ENCODE measurements at regions not wholly inside any gene's neighbourhood (a gene's known extent, or its start where the extent isn't known, plus 50 kb on each side); places are given as distances from the start of the nearest gene placed in this dataset.

DNA sequence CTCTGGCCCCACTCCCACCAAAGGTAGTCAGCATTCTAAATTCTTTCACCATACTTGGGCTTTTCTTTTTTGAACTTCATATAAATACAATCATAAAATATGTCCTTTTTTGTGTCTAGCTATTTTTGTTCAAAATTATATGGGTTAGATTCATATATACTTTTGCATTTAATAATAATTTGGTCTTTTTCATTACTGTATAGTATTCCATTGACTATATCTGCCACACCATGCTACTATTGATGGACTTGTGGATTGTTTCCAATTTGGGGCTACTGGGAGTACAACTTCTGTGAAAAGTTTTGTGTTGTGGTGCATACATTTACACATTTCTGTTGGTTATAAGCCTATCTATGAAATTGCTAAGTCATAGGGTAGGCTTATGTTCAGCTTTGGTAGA lies 85.7 kb downstream of the GLUL start:
- POLR2A ChIA-PET = no interaction called here
- Histone ChIP-seq H3K27ac (ENCODE audit: low read length in 2 of 2) (no peak overlapping the region), H3K27me3 (replicated peaks in 1 of 4; ENCODE audit: control extremely low read depth in 1 of 4, control insufficient read depth in 3 of 4, insufficient read depth in 4 of 4, low read length in 3 of 4) (no peaks in the 10 kb centered on the region), H3K9ac (ENCODE audit: low read length) (no peak overlapping the region), H4K20me1 (ENCODE audit: control insufficient read depth, insufficient read depth, low read length, poor library complexity, severe bottlenecking) (no peaks in the 10 kb centered on the region), H3K79me2 (ENCODE audit: control insufficient read depth, insufficient read depth, low read length) (no peaks in the 10 kb centered on the region), H3K4me1 (ENCODE audit: control insufficient read depth in 2 of 2, insufficient read depth in 2 of 2, low read length in 2 of 2) (no peaks in the 10 kb centered on the region), H2AFZ (ENCODE audit: insufficient read depth, low read depth, low read length, poor library complexity, severe bottlenecking) (no peak overlapping the region), H3K36me3 (replicated peaks in 1 of 2; ENCODE audit: control extremely low read depth in 1 of 2, control insufficient read depth in 1 of 2, extremely low read depth in 1 of 2, insufficient read depth in 2 of 2, low read length in 1 of 2) (no peaks in the 10 kb centered on the region), H3K4me2 (replicated peaks; ENCODE audit: low read depth, low read length, poor library complexity, severe bottlenecking) (no peak overlapping the region), H3K4me3 (ENCODE audit: control extremely low read depth in 1 of 5, extremely low read depth in 1 of 5, insufficient read depth in 1 of 5, low read depth in 2 of 5, low read length in 4 of 5) (no peak overlapping the region), H3K9me3 (ENCODE audit: control extremely low read depth in 1 of 3, control insufficient read depth in 2 of 3, insufficient read depth in 1 of 3, low read length in 2 of 3) (peaks cover 0 to 3% (median 0%) of the 10 kb centered on the region in 3 donors)
- Mint-ChIP-seq H3K9me3 (ENCODE audit: insufficient read depth) (peaks cover 4% of the 10 kb centered on the region), H3K4me1 (no peaks in the 10 kb centered on the region), H3K4me3 (no peak overlapping the region), H3K27ac (no peak overlapping the region), H3K27me3 (peaks cover 5% of the 10 kb centered on the region)
- CTCF ChIA-PET = no interaction called here
- intact Hi-C loops (cut with micrococcal nuclease) = no loop called here
- DNase-seq = no peak
- TF ChIP-seq EZH2 (IDR thresholded peaks at IDR 0.05; ENCODE audit: borderline replicate concordance, insufficient read depth, low read depth, low read length, poor library complexity, severe bottlenecking) = no peak
- TF ChIP-seq CTCF (IDR thresholded peaks at IDR 0.05) = no peak
- ATAC-seq (ENCODE audit: low read depth) = no peak

GRCh38 chr1:182304627-182305026 lies 87.0 kb downstream of the GLUL start:
- Mint-ChIP-seq H3K4me3 (no peak overlapping the region), H3K27ac (no peak overlapping the region), H3K4me1 (no peaks in the 10 kb centered on the region), H3K9me3 (ENCODE audit: insufficient read depth) (peaks cover 4% of the 10 kb centered on the region), H3K27me3 (peaks cover 3% of the 10 kb centered on the region)
- peaks cover 0 to 3% (median 0%) of the 10 kb centered on the region in 3 donors for H3K9me3 ChIP-seq (ENCODE audit: control extremely low read depth in 1 of 3, control insufficient read depth in 2 of 3, insufficient read depth in 1 of 3, low read length in 2 of 3)
- TF ChIP-seq EZH2 (IDR thresholded peaks at IDR 0.05; ENCODE audit: borderline replicate concordance, insufficient read depth, low read depth, low read length, poor library complexity, severe bottlenecking) = no peak
- no peak for TF ChIP-seq CTCF (IDR thresholded peaks at IDR 0.05)
- DNase-seq (no peak), ATAC-seq (ENCODE audit: low read depth) (no peak)
- no peak overlapping the region for H3K4me3 ChIP-seq (ENCODE audit: control extremely low read depth in 1 of 5, extremely low read depth in 1 of 5, insufficient read depth in 1 of 5, low read depth in 2 of 5, low read length in 4 of 5)
- H3K79me2 ChIP-seq (ENCODE audit: control insufficient read depth, insufficient read depth, low read length) = no peaks in the 10 kb centered on the region
- POLR2A ChIA-PET = no interaction called here
- no peak overlapping the region for H3K27ac ChIP-seq (ENCODE audit: low read length in 2 of 2)
- H3K9ac ChIP-seq (ENCODE audit: low read length) = no peak overlapping the region
- H3K27me3 ChIP-seq (replicated peaks in 1 of 4; ENCODE audit: control extremely low read depth in 1 of 4, control insufficient read depth in 3 of 4, insufficient read depth in 4 of 4, low read length in 3 of 4) = no peaks in the 10 kb centered on the region
- H4K20me1 ChIP-seq (ENCODE audit: control insufficient read depth, insufficient read depth, low read length, poor library complexity, severe bottlenecking) = no peaks in the 10 kb centered on the region
- intact Hi-C loops (cut with micrococcal nuclease) = no loop called here
- CTCF ChIA-PET = no interaction called here
- H3K36me3 ChIP-seq (replicated peaks in 1 of 2; ENCODE audit: control extremely low read depth in 1 of 2, control insufficient read depth in 1 of 2, extremely low read depth in 1 of 2, insufficient read depth in 2 of 2, low read length in 1 of 2) = no peaks in the 10 kb centered on the region
- no peak overlapping the region for H2AFZ ChIP-seq (ENCODE audit: insufficient read depth, low read depth, low read length, poor library complexity, severe bottlenecking)
- H3K4me1 ChIP-seq (ENCODE audit: control insufficient read depth in 2 of 2, insufficient read depth in 2 of 2, low read length in 2 of 2) = no peaks in the 10 kb centered on the region
- no peak overlapping the region for H3K4me2 ChIP-seq (replicated peaks; ENCODE audit: low read depth, low read length, poor library complexity, severe bottlenecking)

All from B cell (primary cell).